Aorta (tissue), 5 donors: ENCODE measurements at regions not wholly inside any gene's neighbourhood (a gene's known extent, or its start where the extent isn't known, plus 50 kb on each side); places are given as distances from the start of the nearest gene placed in this dataset.

Experiments
- ATAC-seq: fragments of 200-7000 bp; cut with Tn5 transposase; one replicate; pipeline ENCODE4 v1.9.1; 2022; ENCODE audit warnings: moderate library complexity; ENCODE audit not compliant: low FRiP score
- DNase-seq, 2 donors: peaks; one replicate each; pipeline ENCODE4 v3.0.0-alpha.2; 2020
- H3K27ac ChIP-seq, 2 donors: one replicate each; pipeline ENCODE4 v1.5.1; 2013; ENCODE audit warnings: low read length in 2 of 2, mild to moderate bottlenecking in 2 of 2, moderate library complexity in 2 of 2, control low read depth in 1 of 2, inconsistent platforms in 1 of 2, low read depth in 1 of 2
- H3K27me3 ChIP-seq, 2 donors: one replicate each; pipeline ENCODE4 v1.6.1; 2013; ENCODE audit warnings: control low read depth in 1 of 2, low read length in 1 of 2, mild to moderate bottlenecking in 1 of 2, moderate library complexity in 1 of 2; ENCODE audit not compliant: insufficient read depth in 2 of 2, control insufficient read depth in 1 of 2
- H3K36me3 ChIP-seq, 2 donors: one replicate each; pipeline ENCODE4 v1.6.1; 2013; ENCODE audit warnings: control low read depth in 1 of 2, low read length in 1 of 2, mild to moderate bottlenecking in 1 of 2; ENCODE audit not compliant: insufficient read depth in 2 of 2, control insufficient read depth in 1 of 2
- H3K4me1 ChIP-seq, 2 donors: one replicate each; pipeline ENCODE4 v1.6.1; 2013; ENCODE audit warnings: low read length in 2 of 2, control low read depth in 1 of 2, mild to moderate bottlenecking in 1 of 2, moderate library complexity in 1 of 2; ENCODE audit not compliant: insufficient read depth in 2 of 2, control insufficient read depth in 1 of 2
- H3K4me3 ChIP-seq, 2 donors: one replicate each; pipeline ENCODE4 v1.5.1; 2013; ENCODE audit warnings: low read length in 2 of 2, control low read depth in 1 of 2, mild to moderate bottlenecking in 1 of 2
- H3K9me3 ChIP-seq: one replicate; pipeline ENCODE4 v1.6.1; 2013; ENCODE audit warnings: mild to moderate bottlenecking, low read length; ENCODE audit not compliant: control insufficient read depth
- WGBS, 2 donors: extraction: QIAGEN DNeasy Blood & Tissue Kit; methylation state at CpG; one replicate each; pipeline ENCODE4 v1.1.7; 2013; 5-methylcytosine and 5-hydroxymethylcytosine counted together
- intact Hi-C, 2 donors: fragments of 100-400 bp; cut with DNase I; formaldehyde crosslinking; loops; one replicate each; pipeline versions ENCODE4 v1.14.2 to v1.15.0; 2022
- donor health status: healthy with polysubstance abuse.
- donor health status: Bipolar disorder and iron deficiency.
- donor health status: DM: no; HTN: no; CAD: no.
- donor health status: DM: no; HTN: no; CAD: no.
- donor health status: DM: yes; HTN: yes; CAD: no.

DNA sequence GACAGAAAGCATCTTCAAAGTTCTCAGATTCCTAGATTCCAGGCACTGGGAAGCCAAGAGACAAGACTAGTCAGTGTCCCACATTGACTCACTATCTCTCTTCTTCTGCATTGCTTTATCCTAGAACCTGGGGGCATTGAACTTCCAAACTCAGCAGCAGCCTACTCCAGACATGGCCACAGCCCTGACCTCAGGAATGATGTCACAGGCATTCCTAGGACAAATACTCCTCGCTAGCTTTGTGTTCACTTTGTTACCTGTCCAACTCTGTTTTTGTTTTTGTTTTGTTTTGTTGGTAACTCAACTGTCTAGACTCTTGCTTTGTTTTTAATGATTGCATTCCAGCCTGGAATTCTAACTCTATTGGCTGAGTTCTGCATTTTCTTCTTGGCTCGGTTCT, 449.3 kb upstream of the SPHKAP start:
- WGBS, 2 donors, result 61 to 64% methylated on average over 2 of the region's 2 CpGs
- Histone ChIP-seq H3K27ac (no peak overlapping the region), H3K36me3 (no peaks in the 10 kb centered on the region), H3K4me3 (no peak overlapping the region), H3K27me3 (no peaks in the 10 kb centered on the region), H3K4me1 (no peaks in the 10 kb centered on the region), H3K9me3 (no peaks in the 10 kb centered on the region)
- no peak for DNase-seq
- ATAC-seq, result no peak
- intact Hi-C loops, result no loop called here

DNA sequence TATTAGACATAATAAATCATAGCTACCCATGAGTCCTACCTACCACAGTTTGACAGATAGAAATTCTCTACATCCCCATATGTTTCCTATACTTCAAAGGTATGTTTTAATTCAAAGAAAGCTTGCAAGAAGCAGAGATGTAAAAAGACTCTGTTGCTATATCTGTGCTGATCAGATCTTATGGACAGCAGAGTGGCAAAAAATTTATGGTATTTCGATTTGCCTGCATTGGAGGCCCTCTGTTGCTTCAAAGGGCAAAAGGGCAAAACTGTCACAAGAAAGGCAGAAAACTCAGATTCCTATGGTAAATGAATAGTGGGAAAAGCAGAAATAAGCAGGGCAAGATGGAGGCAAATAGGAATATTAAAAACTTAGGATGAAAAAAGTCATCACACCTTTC, 447.8 kb upstream of the SPHKAP start:
- Histone ChIP-seq H3K9me3 (no peaks in the 10 kb centered on the region), H3K4me1 (no peaks in the 10 kb centered on the region), H3K36me3 (no peaks in the 10 kb centered on the region), H3K27me3 (no peaks in the 10 kb centered on the region), H3K4me3 (no peak overlapping the region), H3K27ac (no peak overlapping the region)
- DNase-seq (no peak), ATAC-seq (no peak)
- intact Hi-C loops, result no loop called here
- 53 to 63% methylated on average over 1 of the region's 1 CpG for WGBS, 2 donors

DNA sequence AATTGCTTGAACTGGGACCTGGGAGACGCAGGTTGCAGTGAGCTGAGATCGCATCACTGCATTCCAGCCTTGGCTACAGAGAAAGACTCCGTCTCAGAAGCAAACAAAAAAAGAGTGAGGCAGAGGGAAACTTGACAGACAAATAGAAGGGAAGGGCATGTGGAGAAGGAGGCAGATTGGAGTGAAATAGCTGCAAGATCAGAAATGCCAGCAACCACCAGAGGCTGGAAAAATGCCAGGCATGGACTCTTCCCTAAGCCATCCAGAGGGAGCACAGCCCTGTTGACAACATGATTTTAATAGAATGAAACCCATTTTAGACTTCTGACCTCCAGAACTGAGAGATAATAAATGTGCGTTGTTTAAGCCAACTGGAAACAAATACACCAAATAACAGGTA, 447.2 kb upstream of the SPHKAP start:
- Histone ChIP-seq H3K4me1 (no peaks in the 10 kb centered on the region), H3K4me3 (no peak overlapping the region), H3K27ac (no peak overlapping the region), H3K36me3 (no peaks in the 10 kb centered on the region), H3K9me3 (no peaks in the 10 kb centered on the region), H3K27me3 (no peaks in the 10 kb centered on the region)
- intact Hi-C loops, result no loop called here
- DNase-seq (no peak), ATAC-seq (no peak)
- 66 to 73% methylated on average over 4 of the region's 4 CpGs for WGBS, 2 donors

- H3K27me3 ChIP-seq, result no peaks in the 10 kb centered on the region
- WGBS, 2 donors, result 93% methylated on average over 4 of the region's 4 CpGs
- DNase-seq (no peak), ATAC-seq (no peak)
- intact Hi-C loops, result no loop called here
- H3K9me3 ChIP-seq, result no peaks in the 10 kb centered on the region
- no peaks in the 10 kb centered on the region for H3K4me1 ChIP-seq
- H3K36me3 ChIP-seq, result no peaks in the 10 kb centered on the region
- no peak overlapping the region for H3K27ac ChIP-seq
- H3K4me3 ChIP-seq, result no peak overlapping the region
Observed at GRCh38 chr2:228627510-228627909, 446.0 kb upstream of the SPHKAP start.

GRCh38 chr2:228625481-228625880, 444.0 kb upstream of the SPHKAP start:
- no peaks in the 10 kb centered on the region for H3K36me3 ChIP-seq
- H3K27ac ChIP-seq, result no peak overlapping the region
- H3K27me3 ChIP-seq, result no peaks in the 10 kb centered on the region
- no peak for ATAC-seq
- 87 to 89% methylated on average over 3 of the region's 3 CpGs for WGBS, 2 donors
- H3K4me3 ChIP-seq, result no peak overlapping the region
- H3K4me1 ChIP-seq, result no peaks in the 10 kb centered on the region
- H3K9me3 ChIP-seq, result no peaks in the 10 kb centered on the region
- intact Hi-C loops, result no loop called here
- DNase-seq, result no peak

GRCh38 chr2:228624733-228625132, 443.2 kb upstream of the SPHKAP start:
- H3K27me3 ChIP-seq, result no peaks in the 10 kb centered on the region
- no peak overlapping the region for H3K27ac ChIP-seq
- DNase-seq, result no peak
- no peak for ATAC-seq
- intact Hi-C loops, result no loop called here
- no peaks in the 10 kb centered on the region for H3K36me3 ChIP-seq
- WGBS, 2 donors, result 91 to 93% methylated on average over 1 of the region's 1 CpG
- H3K4me1 ChIP-seq, result no peaks in the 10 kb centered on the region
- no peak overlapping the region for H3K4me3 ChIP-seq
- H3K9me3 ChIP-seq, result no peaks in the 10 kb centered on the region

GRCh38 chr2:228615496-228615895, 434.0 kb upstream of the SPHKAP start:
- no peak overlapping the region for H3K4me3 ChIP-seq
- no peaks in the 10 kb centered on the region for H3K9me3 ChIP-seq
- ATAC-seq (no peak), DNase-seq (no peak)
- intact Hi-C loops, result no loop called here
- no peaks in the 10 kb centered on the region for H3K4me1 ChIP-seq
- H3K27me3 ChIP-seq, result no peaks in the 10 kb centered on the region
- whole genome bisulfite sequencing, 2 donors, result 94 to 96% methylated on average over 3 of the region's 3 CpGs
- H3K36me3 ChIP-seq, result no peaks in the 10 kb centered on the region
- H3K27ac ChIP-seq, result no peak overlapping the region

GRCh38 chr2:228614741-228615140, 433.3 kb upstream of the SPHKAP start:
- no peak overlapping the region for H3K4me3 ChIP-seq
- H3K4me1 ChIP-seq, result no peaks in the 10 kb centered on the region
- no peaks in the 10 kb centered on the region for H3K9me3 ChIP-seq
- no peaks in the 10 kb centered on the region for H3K36me3 ChIP-seq
- DNase-seq (no peak), ATAC-seq (no peak)
- no peaks in the 10 kb centered on the region for H3K27me3 ChIP-seq
- 60 to 64% methylated on average over 2 of the region's 2 CpGs for WGBS, 2 donors
- no peak overlapping the region for H3K27ac ChIP-seq
- intact Hi-C loops, result no loop called here

DNA sequence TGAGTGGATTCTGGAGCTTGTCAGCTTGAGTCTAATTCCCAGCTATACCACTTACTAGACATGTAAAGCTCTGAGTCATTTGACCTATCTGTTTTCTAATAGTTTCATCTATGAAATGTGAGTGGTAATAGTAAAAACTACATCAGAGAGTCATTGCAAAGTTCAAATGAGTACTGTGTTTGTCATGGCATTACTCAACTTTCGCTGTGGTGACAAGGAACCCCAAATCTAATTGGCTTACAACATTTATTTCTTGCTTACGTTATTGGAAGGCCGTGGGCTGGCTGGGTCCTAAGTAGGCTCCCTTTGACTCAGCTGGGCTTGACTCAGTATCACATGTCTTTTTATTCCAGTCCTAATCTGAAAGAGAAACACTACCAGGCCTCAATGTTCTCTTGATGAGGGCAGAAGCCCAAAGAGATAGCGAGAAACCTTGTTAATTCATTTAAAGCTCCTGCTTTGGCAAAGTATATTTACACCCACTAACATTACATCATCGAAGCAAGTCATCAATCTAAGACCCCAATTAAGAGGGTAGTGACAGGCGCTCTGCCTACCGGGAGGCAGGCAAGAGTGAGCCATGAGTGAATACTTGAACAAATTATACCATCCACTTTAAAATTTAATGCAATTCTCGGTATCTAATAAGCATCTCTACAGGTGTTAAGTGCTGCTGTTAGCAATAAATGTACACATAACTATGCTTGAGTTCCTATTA, 431.8 kb upstream of the SPHKAP start:
- no peaks in the 10 kb centered on the region for H3K9me3 ChIP-seq
- no peaks in the 10 kb centered on the region for H3K27me3 ChIP-seq
- DNase-seq (no peak), ATAC-seq (no peak)
- H3K36me3 ChIP-seq, result no peaks in the 10 kb centered on the region
- 79 to 82% methylated on average over 8 of the region's 8 CpGs for WGBS, 2 donors
- H3K4me1 ChIP-seq, result no peaks in the 10 kb centered on the region
- H3K4me3 ChIP-seq, result no peak overlapping the region
- intact Hi-C loops, result no loop called here
- H3K27ac ChIP-seq, result no peak overlapping the region
